Glomerular visceral epithelial cell (primary cell): ENCODE measurements at regions not wholly inside any gene's neighbourhood (a gene's known extent, or its start where the extent isn't known, plus 50 kb on each side); places are given as distances from the start of the nearest gene placed in this dataset.

Source experiments
- DNase-seq: peaks from one replicate; pipeline ENCODE4 v3.0.0-alpha.2; 2016; ENCODE audit errors: extremely low spot score

GRCh38 chr6:164917211-164917610, 392.2 kb downstream of the C6orf118 start:
- no peak for DNase-seq

- DNase-seq = no peak
Measured at GRCh38 chr6:164916087-164916486, 393.3 kb downstream of the C6orf118 start.

- no peak for DNase-seq
Measured at GRCh38 chr6:164911873-164912580, 397.4 kb downstream of the C6orf118 start.

- no peak for DNase-seq
Measured at GRCh38 chr6:164911151-164911550, 398.3 kb downstream of the C6orf118 start.

GRCh38 chr6:164906766-164907165, 402.6 kb downstream of the C6orf118 start:
- DNase-seq = no peak

GRCh38 chr6:164905311-164905710, 404.1 kb downstream of the C6orf118 start:
- DNase-seq = no peak

- no peak for DNase-seq
Measured at GRCh38 chr6:164898412-164898811, 411.0 kb downstream of the C6orf118 start.

GRCh38 chr6:164897523-164898235, 411.7 kb downstream of the C6orf118 start:
- no peak for DNase-seq

- no peak for DNase-seq
Measured at GRCh38 chr6:164889980-164890379, 419.4 kb downstream of the C6orf118 start.

GRCh38 chr6:164887660-164888059, 421.7 kb downstream of the C6orf118 start:
- DNase-seq = no peak

- DNase-seq = no peak
Measured at GRCh38 chr6:164882236-164882635, 427.2 kb downstream of the C6orf118 start.

- no peak for DNase-seq
Measured at GRCh38 chr6:164871783-164872182, 437.6 kb downstream of the C6orf118 start.

- no peak for DNase-seq
Measured at GRCh38 chr6:164870164-164870563, 439.2 kb downstream of the C6orf118 start.

- DNase-seq = no peak
Measured at GRCh38 chr6:164861967-164862366, 447.4 kb downstream of the C6orf118 start.

- DNase-seq = no peak
Measured at GRCh38 chr6:164859816-164860215, 449.6 kb downstream of the C6orf118 start.

GRCh38 chr6:164856138-164856537, 453.3 kb downstream of the C6orf118 start:
- DNase-seq = no peak

- no peak for DNase-seq
Measured at GRCh38 chr6:164855281-164855680, 454.1 kb downstream of the C6orf118 start.

GRCh38 chr6:164854526-164854925, 454.9 kb downstream of the C6orf118 start:
- DNase-seq = no peak

- no peak for DNase-seq
Measured at GRCh38 chr6:164845773-164846172, 463.6 kb downstream of the C6orf118 start.

- no peak for DNase-seq
Measured at GRCh38 chr6:164842085-164842484, 467.3 kb downstream of the C6orf118 start.

GRCh38 chr6:164838068-164838615, 471.3 kb downstream of the C6orf118 start:
- no peak for DNase-seq

GRCh38 chr6:164836486-164836885, 472.9 kb downstream of the C6orf118 start:
- DNase-seq = no peak

GRCh38 chr6:164832410-164832809, 477.0 kb downstream of the C6orf118 start:
- DNase-seq = no peak
